NCI-H2196 treated with DMSO at 0.1 percent for 48 hours (cell line): ENCODE measurements at regions not wholly inside any gene's neighbourhood (a gene's known extent, or its start where the extent isn't known, plus 50 kb on each side); places are given as distances from the start of the nearest gene placed in this dataset.

Experiments
- DNase-seq: peaks from one replicate; lab custom pipeline; 2025; ENCODE audit not compliant: unreplicated experiment; lab: John Stamatoyannopoulos, UW

- no peak for DNase-seq
Measured at GRCh38 chr3:102529452-102529851, 94.6 kb downstream of the ZPLD1 start.

DNA sequence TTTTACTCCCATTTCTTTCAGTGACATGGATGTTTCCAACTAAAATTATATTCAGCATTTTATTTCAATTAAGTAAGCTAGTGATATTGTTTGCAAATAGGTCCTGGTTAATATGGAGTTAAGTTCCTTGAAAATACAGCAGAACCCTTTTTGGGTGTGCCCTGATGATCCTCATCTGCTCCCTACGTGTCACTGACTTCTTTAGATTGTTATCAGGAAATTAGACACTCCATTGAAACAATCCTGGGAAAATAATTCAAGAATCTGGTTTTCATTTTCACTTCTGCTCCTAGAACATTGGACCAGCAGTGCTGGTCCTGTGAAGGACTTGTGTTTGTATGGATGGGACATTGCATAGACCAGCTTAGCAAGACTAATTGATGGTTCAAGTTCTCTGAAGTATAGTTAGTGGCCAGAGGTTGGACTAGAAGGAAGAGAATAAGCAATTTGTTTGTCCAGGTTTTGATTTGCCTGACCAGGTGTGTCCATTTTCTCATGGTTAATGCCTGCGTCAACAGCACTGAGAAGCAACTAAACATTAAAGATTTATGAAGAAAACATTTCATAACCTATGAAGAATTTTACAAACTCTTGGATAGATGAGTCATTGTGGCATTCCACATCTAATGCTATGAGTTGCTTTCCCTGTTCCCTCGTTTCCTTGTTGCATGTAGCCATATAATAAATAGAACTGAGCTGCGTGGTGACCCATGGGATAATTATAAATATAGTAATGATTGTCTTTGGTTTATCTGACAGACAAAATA, 95.8 kb downstream of the ZPLD1 start:
- no peak for DNase-seq

DNA sequence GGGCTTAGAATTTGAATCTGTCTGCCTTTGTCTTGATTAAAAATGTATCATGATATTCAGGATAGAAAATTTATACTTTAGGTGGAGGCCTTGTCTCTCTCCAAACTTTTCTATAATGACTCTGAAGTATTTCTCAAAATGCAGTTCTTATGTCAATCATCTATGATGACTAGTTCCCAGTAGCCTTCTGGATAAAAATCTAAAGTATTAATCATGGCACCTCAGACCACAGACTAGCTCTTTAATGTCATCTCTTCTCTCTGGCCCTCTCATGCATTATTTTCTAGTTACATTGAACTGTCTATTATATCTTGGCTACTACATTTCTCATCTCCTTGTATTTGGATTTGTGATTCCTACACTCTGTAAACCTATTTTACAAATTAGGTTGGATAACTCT, 96.9 kb downstream of the ZPLD1 start:
- DNase-seq, result no peak

DNA sequence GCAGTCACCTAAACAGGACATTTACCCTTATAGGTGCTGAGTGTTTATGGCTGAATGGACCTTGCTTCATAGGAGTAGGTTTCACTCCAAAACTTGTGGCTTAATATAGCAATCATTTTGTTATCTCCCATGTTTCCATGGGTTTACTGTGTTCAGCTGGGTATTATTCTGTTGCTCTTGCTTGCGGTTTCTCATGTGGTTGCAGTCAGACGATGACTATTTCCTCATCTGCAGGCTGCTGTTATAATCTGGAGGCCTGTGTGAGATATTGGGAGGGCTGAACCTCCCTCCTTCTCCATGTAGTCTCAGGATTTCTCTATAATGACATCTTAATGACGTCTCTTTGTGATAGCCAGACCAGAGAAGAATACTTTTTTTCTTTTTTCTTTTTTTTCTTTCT, 98.1 kb downstream of the ZPLD1 start:
- no peak for DNase-seq

GRCh38 chr3:102533784-102534183, 99.0 kb downstream of the ZPLD1 start:
- DNase-seq, result no peak

DNA sequence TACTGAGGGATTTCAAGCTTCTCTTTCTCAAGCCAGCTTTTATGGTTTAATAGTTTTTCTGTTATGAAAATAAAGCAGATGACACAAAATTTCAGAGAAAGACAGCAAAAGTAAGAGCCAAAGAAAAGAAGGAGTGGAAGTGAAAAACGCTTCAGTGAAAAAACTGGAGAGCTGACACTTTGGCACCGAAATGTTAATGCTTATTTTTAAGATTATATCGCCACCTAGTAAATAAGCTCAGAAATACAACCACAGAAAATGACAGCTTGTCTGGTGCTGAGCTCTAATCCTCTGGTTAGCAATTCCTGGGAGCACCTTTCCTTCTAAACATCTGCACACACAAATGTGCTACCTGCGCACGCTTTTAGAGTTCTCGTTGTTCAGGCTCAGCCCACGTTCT, 101.6 kb downstream of the ZPLD1 start:
- DNase-seq, result peak; percentile 12

DNA sequence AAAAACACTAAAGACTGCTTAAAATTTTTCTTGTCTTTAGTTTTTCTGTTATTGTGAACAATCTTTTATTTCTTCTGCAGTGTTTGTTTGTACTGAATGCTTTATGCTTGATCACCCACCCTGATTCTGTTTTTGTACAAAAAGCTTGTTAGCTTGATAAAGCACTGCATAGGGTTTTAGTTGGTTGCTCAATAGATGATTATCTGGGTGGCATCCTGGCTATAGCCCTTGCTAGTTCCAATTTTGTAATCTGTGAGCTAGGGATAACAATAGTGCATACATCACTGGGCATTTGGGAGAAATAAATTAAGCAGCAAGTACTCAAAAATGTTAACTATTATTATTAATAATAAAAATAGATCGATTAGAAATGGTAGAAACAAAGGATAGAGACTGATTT, 102.3 kb downstream of the ZPLD1 start:
- no peak for DNase-seq

DNA sequence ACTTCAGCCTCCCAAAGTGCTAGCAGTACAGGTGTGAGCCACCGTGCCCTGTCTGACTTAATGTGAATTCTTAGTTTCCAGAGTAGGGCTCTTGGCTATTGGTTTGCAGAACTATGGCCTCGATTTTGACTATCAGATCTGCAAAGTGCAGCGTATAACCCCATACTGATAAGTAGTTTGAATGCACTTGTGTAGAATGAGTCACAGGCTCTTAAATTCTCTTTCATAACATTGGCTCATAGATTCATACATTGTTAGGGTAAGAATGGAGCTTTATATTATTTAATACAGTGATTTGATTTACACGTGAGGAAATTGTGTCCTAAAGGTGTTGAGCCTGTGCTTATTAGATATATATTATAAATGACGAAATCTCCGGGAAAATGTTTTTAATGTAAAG, 109.9 kb downstream of the ZPLD1 start:
- DNase-seq, result no peak

- DNase-seq, result no peak
Measured at GRCh38 chr3:102545276-102545675, 110.5 kb downstream of the ZPLD1 start.

DNA sequence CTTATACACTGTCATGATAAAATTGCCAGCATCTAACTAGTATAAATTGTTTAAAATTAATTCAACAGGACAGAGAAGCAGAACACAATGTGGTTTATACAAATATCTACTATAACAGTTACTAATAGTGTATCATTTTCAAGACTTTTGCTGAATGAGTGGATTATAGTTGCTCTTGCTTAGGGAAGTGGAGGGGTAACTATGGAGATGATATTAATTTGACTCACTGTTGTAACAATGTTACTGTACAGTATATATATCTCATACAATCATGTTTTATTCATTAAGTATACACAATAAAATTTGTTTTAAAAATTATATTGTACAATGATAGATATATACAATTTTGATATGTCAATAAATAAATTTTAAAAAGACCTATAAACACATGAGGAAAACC, 119.1 kb downstream of the ZPLD1 start:
- no peak for DNase-seq

DNA sequence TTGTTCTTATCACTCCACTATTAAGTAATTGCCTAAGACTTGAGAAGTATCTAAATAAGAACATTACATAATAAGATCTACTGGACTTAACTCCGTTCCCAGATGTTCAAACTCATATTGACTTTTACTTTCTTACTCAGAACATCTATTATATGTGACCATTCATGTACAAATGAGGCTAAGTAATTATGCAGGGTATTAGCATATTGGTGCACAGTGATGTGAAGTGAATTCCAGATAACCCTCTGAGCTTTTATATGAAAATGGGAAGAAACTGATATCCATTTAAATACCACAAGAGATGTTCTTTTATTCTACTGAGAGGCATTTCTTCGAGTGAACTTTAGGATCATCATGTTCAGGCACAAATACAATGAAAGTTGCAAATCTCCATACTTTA, 135.7 kb downstream of the ZPLD1 start:
- DNase-seq, result no peak

DNA sequence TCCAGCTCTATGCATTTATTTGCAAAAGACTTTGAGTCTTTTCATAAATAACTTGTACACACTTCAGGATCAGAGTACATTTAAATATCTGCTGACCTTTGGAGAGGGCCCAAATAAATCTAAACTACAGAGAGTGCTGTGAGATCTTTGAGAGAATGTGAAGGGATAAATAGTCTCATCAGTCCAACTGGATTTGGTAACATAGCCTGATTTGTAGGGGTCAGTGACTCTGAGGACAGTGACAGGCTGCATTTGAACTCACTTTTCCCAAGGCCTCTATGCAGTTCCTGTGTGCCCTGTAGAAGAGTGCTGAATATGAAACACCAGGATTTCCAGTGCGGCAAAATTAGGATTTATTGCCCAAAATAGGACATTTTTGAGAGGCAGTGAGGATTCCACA, 136.2 kb downstream of the ZPLD1 start:
- no peak for DNase-seq

DNA sequence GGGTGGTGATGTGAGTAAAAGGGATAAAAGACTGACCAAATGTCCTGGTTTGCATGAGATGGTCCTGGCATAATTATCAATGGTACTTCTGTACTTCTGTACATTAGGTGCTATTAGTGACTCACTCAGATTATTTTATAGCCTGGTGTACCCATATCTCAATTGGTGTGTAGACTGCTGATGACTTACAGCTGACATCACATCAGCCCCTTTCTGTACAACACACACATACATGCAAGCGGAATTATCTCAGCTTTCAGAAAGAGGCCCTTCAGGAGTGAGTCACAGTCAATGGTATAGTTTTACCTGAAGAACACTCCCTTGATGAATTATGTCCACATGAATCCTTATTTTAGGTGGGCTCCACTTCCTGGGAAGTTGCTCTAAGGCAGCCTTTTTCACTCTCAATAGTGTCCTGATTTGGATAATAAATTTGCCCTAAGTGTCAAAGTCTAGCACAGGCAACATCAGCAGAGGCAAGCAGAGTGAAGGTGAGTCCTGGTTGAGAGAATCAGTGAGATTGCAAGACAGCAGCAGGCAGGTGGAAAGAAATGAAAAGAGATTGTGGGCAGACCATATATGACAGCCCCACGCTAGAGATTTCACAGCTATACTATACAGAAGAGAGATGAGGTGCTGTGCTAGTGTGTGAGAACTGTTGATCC, 137.0 kb downstream of the ZPLD1 start:
- no peak for DNase-seq

DNA sequence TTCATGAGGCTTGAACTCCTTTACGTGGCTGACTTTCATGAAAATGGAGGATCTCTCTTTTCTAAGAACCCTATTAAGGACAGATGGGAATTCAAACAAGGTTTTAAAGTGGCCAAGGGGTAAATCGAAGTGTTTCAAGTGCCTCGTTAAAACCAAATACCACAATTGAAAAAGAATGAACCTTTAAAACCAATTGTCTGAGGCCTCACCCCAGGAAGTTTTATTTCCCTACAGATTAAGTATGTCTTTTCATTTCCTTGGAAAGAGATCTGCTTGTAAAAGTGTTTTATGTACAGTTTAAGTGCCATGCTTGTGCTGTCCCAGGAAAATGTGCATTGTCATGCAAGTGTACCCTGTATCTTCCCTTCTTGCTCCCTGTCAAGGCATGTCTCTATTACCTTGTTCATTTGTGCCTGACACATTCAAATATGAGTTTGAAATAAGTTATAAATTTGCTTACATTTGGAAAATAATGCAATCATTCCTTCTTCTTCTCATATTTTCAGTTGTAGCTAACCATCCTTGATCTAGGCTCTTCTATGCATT, 138.7 kb downstream of the ZPLD1 start:
- no peak for DNase-seq

DNA sequence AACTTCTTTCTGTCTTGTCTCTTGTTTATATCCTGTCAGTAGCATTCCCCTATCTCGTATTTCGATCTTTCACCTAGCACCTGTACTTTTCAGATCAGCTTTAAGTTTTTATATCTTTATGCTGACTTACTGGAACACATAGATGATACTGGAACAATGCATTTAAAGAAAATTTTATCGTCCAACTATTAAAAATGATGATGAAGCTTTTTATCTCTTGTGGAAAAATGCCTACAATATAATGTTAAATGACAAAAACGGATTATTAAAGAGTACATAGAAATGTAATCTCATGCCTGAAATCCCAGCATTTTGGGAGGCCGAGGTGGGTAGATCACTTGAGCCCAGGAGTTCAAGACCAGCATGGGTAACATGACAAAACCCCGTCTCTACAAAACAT, 139.5 kb downstream of the ZPLD1 start:
- no peak for DNase-seq

GRCh38 chr3:102576651-102577050, 141.8 kb downstream of the ZPLD1 start:
- no peak for DNase-seq

DNA sequence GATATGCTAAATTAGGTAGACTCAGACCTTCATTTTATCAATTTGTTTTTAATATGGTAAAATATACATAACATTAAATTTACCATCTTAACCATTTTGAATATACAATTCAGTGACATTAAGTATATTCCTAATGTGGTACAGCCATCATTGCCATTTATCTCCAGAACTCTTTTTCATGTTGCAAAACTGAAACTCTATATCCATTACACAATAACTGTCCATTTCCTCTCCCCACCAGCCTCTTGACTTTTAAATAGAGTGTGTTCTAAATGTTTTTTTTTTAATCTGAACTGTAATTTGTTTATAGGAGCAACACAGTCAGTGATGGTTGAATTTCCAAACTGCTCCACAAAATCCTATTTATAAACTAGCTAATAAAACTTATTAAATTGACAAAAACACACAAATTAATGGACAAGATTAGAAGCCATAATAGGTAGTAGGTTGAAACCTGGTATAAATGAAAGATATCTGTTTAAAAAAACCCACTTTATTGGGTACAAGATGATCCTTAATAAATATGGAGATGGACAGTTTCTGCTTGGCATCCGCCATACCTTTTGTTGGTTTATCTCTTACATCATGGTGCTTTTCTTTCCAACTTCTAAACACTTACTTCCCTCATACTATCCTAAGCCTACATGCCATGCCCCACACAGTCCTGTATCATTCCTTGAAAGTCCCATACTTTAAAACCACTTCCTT, 142.4 kb downstream of the ZPLD1 start:
- DNase-seq, result no peak

DNA sequence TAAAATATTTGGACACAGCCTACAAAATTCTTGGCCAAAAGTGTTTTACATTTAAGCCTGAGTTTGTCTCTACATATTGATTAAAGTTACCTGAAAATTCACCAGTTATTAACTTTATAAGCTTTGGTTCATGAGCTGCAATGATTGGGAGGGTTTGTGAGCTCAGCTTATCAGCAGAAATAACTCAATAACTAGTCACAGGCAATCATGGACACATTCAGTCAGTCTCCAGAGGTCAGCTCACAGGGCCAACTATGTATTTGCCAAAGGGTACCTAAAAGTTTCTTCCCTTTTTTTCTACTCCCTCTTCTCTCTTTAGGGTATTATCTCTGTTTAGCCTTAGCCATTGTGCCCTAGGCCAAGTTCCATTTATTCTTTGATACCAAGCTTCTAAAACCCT, 145.9 kb downstream of the ZPLD1 start:
- no peak for DNase-seq

GRCh38 chr3:102586485-102586884, 151.7 kb downstream of the ZPLD1 start:
- no peak for DNase-seq

GRCh38 chr3:102593812-102594602, 159.2 kb downstream of the ZPLD1 start:
- DNase-seq, result no peak

- no peak for DNase-seq
Measured at GRCh38 chr3:102595057-102595456, 160.2 kb downstream of the ZPLD1 start.
